Activated naive CD4-positive, alpha-beta T cell treated with anti-CD3 and anti-CD28 coated beads, Interleukin-2, amount 10 ng/mL, durations not matched to agents 7 days and 5 days (primary cell): ENCODE measurements at regions not wholly inside any gene's neighbourhood (a gene's known extent, or its start where the extent isn't known, plus 50 kb on each side); places are given as distances from the start of the nearest gene placed in this dataset.
A peak's percentile ranks its signal among the peaks of the same experiment; 100 is the strongest.
"Not testable (repeated sequence)": the region's sequence is repeated elsewhere in the genome, so short reads cannot be mapped to it uniquely, and the experiment has no call there.

Experiments used
- CTCF ChIA-PET: fragments of 350-600 bp; sonication (Branson Sonifier 250); formaldehyde crosslinking; loops from one replicate; lab custom pipeline; 2021; ENCODE audit warnings: antibody characterized with exemption; lab: Charles Lee
- DNase-seq: peaks from one replicate; pipeline ENCODE4 v3.0.0-alpha.2; 2020
- H3K27ac Mint-ChIP-seq: one replicate; pipeline ENCODE4 v1.8.0; 2021; ENCODE audit warnings: mild to moderate bottlenecking, moderate library complexity, mixed read lengths
- H3K27me3 Mint-ChIP-seq: one replicate; pipeline ENCODE4 v1.8.0; 2021; ENCODE audit warnings: mild to moderate bottlenecking, mixed read lengths
- H3K36me3 Mint-ChIP-seq: one replicate; pipeline ENCODE4 v1.8.0; 2021; ENCODE audit warnings: mixed read lengths
- H3K4me1 Mint-ChIP-seq: one replicate; pipeline ENCODE4 v1.8.0; 2021; ENCODE audit warnings: mixed read lengths
- H3K4me3 Mint-ChIP-seq: one replicate; pipeline ENCODE4 v1.8.0; 2021; ENCODE audit warnings: mild to moderate bottlenecking, moderate library complexity, mixed read lengths
- H3K9me3 Mint-ChIP-seq: one replicate; pipeline ENCODE4 v1.8.0; 2021; ENCODE audit warnings: mixed read lengths

DNA sequence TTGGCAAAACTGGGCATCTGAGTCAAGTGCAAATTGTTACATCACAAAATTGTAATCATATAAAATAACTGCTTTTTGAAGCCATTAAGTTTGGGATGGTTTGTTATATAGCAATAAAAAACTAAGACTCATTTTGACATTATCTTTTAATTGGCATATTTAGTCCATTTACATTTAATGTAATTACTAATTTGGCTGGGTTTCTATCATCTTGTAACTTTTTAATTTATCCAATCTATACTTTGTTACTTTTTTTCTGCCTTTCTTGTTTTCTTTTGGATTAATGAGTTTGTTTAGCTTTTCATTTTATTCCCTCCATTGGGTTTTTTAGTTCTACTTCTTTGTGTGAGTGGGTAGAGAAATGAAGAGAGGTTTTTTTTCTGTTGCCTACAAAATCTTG lies 76.3 kb downstream of the DRAM2 start:
- Mint-ChIP-seq H3K9me3 (peaks cover 6% of the 10 kb centered on the region), H3K4me1 (no peaks in the 10 kb centered on the region), H3K4me3 (no peak overlapping the region), H3K36me3 (no peaks in the 10 kb centered on the region), H3K27me3 (peaks cover 23% of the 10 kb centered on the region), H3K27ac (no peak overlapping the region)
- DNase-seq = no peak
- CTCF ChIA-PET = interaction anchor here (0.8 kb wide), 1 partner anchor 33 kb away, joined by 3 read pairs; no protein-coding TSS in a partner anchor

DNA sequence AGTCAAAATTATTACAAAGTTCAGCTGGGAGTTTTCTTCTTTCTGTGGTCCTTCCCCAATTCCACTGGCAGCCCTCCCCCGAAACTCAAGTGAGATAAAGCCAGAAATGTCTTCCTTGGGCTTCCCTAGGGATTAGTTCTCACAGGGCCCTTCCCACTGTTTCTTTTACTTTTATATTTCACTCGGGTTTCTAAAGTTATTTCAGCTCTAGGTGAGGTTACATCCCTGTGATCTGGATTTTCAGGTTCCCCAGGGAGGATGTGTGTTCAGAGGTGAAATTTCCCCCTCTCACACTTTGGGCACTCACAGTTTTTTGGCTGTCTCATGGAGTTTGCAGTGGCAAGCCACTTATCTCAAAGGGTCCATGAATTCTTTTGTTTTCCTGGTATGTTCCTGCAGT lies 77.3 kb downstream of the DRAM2 start:
- no peak overlapping the region for H3K4me3 Mint-ChIP-seq
- H3K27me3 Mint-ChIP-seq = peaks cover 23% of the 10 kb centered on the region
- CTCF ChIA-PET = no interaction called here

DNA sequence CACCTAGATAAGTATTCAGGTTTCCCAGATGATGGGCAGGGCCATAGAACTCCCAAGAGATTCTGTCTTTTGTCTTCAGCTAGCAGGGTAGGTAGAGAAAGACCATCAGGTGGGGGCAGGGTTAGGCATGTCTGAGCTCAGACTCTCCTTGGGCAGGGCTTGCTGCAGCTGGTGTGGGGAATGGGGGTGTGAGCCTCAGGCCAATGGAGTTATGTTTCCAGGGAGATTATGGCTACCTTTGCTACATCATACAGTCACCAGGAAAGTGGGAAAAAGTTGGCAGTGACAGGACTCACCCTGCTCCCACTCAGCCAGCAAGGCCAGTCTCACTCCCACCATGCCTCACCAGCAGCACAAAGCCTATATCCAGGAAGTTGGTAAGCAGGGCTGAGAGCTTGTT lies 77.8 kb downstream of the DRAM2 start:
- H3K27ac Mint-ChIP-seq = no peak overlapping the region
- CTCF ChIA-PET = no interaction called here
- DNase-seq = no peak
- H3K9me3 Mint-ChIP-seq = peaks cover 7% of the 10 kb centered on the region
- no peaks in the 10 kb centered on the region for H3K36me3 Mint-ChIP-seq
- H3K4me3 Mint-ChIP-seq = no peak overlapping the region
- peaks cover 23% of the 10 kb centered on the region for H3K27me3 Mint-ChIP-seq
- no peaks in the 10 kb centered on the region for H3K4me1 Mint-ChIP-seq

More for the DNA sequence above, 77.3 kb downstream of the DRAM2 start:
- Mint-ChIP-seq H3K27ac (no peak overlapping the region), H3K36me3 (no peaks in the 10 kb centered on the region), H3K4me1 (no peaks in the 10 kb centered on the region), H3K9me3 (peaks cover 6% of the 10 kb centered on the region)
- no peak for DNase-seq

DNA sequence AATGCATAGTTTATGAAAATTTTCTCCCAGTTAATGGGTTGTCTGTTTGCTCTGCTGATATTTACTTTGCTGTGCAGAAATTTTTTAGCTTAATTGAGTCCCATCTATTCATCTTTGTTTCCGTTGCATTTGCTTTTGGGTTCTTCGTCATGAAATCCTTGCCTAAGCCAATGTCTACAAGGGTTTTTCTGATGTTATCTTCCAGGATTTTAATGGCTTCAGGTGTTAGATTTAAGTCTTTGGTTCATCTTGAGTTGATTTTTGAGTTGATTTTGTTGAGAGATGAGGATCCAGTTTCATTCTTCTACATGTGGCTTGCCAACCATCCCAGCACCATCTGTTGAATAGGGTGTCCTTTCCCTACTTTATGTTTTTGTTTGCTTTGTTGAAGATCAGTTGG lies 85.2 kb downstream of the DRAM2 start:
- no peaks in the 10 kb centered on the region for H3K36me3 Mint-ChIP-seq
- H3K9me3 Mint-ChIP-seq = peaks cover 3% of the 10 kb centered on the region
- peaks cover 4% of the 10 kb centered on the region for H3K4me1 Mint-ChIP-seq
- no peak for DNase-seq
- CTCF ChIA-PET = no interaction called here
- peaks cover 13% of the 10 kb centered on the region for H3K27me3 Mint-ChIP-seq
- no peak overlapping the region for H3K27ac Mint-ChIP-seq
- no peak overlapping the region for H3K4me3 Mint-ChIP-seq

DNA sequence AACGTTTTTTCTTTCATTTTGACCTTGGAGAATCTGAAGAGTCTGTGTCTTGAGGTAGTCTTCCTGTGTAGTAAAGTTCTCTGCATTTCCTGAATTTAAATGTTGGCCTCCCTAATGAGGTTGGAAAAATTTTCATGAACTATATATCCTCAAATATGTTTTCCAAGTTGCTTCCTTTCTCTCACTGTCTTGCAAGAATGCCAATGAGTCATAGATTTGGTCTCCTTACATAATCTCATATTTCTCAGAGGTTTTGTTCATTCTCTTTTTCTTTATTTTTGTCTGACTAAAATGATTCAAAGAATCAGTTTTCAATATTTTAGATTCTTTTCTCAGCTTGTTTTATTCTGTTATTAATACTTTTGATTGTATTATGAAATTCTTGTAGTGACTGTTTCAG lies 87.6 kb downstream of the DRAM2 start:
- Mint-ChIP-seq H3K4me1 (peaks cover 4% of the 10 kb centered on the region), H3K4me3 (no peak overlapping the region), H3K27ac (no peak overlapping the region), H3K36me3 (no peaks in the 10 kb centered on the region), H3K27me3 (peaks cover 13% of the 10 kb centered on the region), H3K9me3 (peaks cover 9% of the 10 kb centered on the region)
- no peak for DNase-seq
- CTCF ChIA-PET = no interaction called here

DNA sequence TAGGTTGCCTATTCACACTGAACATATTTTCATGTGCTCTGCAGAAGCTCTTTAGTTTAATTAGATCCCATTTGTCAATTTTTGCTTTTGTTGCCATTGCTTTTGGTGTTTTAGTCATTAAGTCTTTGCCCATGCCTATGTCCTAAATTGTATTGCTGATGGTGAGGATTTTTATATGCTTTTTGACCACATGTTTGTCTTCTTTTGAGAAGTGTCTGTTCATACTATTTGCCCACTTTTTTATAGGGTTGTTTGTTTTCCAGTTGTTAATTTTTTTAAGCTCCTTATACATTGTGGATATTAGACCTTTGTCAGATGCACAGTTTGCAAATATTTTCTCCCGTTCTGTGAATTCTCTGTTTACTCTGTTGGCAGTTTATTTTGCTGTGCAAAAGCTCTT lies 84.5 kb upstream of the LRIF1 start:
- H3K27ac Mint-ChIP-seq, H3K9me3 Mint-ChIP-seq, DNase-seq, H3K36me3 Mint-ChIP-seq, H3K4me1 Mint-ChIP-seq, CTCF ChIA-PET, H3K4me3 Mint-ChIP-seq: not testable (repeated sequence)
- peaks cover 16% of the 10 kb centered on the region for H3K27me3 Mint-ChIP-seq

DNA sequence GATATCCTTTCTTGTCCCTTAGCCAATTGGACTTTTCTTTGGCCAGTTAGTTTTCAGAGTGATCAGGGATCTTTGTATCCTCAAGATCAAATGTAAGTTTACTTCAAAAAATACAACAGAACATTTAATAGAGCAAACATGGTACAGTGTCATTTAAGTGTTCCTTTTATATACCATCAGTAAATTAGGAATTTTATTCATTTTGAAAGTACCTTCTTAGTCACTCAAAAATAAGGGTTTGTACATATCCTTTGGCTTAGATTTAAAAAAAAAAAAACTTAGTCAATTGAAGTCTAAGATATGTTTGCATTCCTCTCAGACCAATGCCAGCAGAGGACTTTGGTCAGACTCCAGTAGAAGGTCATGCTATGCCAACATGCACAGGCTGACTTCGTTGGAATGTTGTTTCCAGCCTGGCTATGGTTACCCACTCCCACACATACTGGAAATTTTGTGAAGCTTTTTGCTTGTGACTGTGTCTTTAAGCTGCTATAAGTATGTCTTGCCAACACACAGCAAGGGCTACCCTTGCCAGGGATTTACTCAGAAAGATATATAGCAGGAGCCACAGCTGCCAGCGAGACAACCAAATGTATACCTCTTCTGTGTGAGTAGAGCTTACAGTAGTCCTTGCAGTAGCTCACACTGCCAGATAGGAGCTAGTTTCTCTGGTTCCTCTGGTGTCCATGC lies 81.5 kb upstream of the LRIF1 start:
- peaks cover 6% of the 10 kb centered on the region for H3K9me3 Mint-ChIP-seq
- DNase-seq = no peak
- no peaks in the 10 kb centered on the region for H3K36me3 Mint-ChIP-seq
- peaks cover 28% of the 10 kb centered on the region for H3K27me3 Mint-ChIP-seq
- CTCF ChIA-PET = interaction anchor here (0.8 to 2.2 kb wide), 6 partner anchors 11 to 522 kb away, joined by 3 to 9 read pairs (median 4); no protein-coding TSS in a partner anchor
- H3K4me1 Mint-ChIP-seq = no peaks in the 10 kb centered on the region
- H3K4me3 Mint-ChIP-seq = no peak overlapping the region
- no peak overlapping the region for H3K27ac Mint-ChIP-seq

DNA sequence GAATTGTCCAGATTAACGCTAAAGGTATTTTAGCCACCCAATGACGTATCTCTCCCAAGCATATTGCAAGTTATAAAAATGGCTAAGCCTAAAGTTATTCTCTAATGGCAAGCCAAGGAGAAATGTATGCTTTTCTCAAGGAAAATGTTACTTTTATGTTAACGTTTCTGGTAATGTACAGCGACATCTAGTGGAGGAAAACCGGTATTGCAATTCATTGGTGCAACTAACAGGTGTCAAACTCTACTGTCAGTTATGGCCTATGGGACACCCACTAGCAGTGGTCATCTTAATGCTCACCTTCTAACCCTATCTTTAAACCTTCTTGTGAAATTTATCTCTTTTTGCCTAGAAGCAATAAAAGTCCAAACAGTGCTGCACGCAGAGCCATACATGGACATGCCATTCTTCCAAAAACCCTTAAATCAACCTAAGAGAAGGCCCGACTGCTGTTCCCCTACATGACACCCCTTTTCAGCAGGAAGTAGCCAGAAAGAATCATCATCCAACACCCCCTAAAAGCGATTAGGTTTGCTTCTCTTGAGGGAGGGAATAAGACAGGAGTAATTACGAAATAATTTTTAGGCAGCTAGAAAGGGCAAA lies 68.7 kb upstream of the LRIF1 start:
- DNase-seq = peak; percentile 50
- Mint-ChIP-seq H3K4me3 (no peak overlapping the region), H3K9me3 (no peaks in the 10 kb centered on the region), H3K27me3 (peaks cover 27% of the 10 kb centered on the region), H3K27ac (no peak overlapping the region), H3K36me3 (no peaks in the 10 kb centered on the region), H3K4me1 (no peaks in the 10 kb centered on the region)
- CTCF ChIA-PET = interaction anchor here (1.0 to 1.2 kb wide), 2 partner anchors 8 to 33 kb away, joined by 3 read pairs; no protein-coding TSS in a partner anchor

DNA sequence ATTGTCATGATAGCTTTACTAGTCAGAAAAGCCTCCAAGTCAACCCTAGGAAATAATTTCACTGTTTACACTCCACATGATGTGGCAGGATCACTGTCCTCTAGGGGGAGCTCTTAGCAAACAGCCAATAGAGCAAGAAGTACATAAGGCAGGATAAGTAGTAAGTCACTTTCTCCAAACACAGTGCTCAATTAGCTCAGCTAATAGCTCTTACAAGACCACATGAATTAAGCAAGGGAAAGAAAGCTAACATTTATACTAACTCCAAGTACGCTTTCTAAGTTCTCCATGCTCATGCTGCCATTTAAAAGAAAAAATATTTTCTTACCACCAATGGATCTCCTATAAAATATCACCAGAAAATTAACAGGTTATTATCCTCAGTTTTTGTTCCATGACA lies 66.9 kb upstream of the LRIF1 start:
- Mint-ChIP-seq H3K36me3 (no peaks in the 10 kb centered on the region), H3K27me3 (peaks cover 23% of the 10 kb centered on the region), H3K9me3 (no peaks in the 10 kb centered on the region), H3K27ac (no peak overlapping the region), H3K4me3 (no peak overlapping the region), H3K4me1 (no peaks in the 10 kb centered on the region)
- peak; percentile 71 for DNase-seq
- CTCF ChIA-PET = interaction anchor here (0.7 to 3.3 kb wide), 35 partner anchors 10 to 739 kb away, joined by 3 to 19 read pairs (median 4); no protein-coding TSS in a partner anchor

DNA sequence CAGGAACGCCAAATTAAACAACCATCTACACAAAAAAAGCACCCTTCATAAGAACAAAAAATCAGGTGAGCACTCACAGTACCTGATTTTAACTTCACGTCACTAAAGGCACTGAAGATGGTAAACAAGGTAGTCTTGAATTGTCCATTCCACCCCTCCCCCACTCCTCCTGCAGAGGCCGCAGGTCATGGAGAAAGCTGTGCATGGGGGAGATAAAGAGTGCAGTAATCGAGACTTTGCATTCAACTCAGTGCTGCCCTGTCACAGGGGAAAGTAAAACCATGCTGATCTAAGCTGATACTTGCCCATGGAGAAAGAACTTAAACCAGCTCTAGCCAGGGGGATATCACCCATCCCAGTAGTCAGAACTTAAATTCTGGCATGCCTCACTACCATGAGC lies 61.4 kb upstream of the LRIF1 start:
- Mint-ChIP-seq H3K27me3 (peaks cover 20% of the 10 kb centered on the region), H3K36me3 (no peaks in the 10 kb centered on the region), H3K9me3 (no peaks in the 10 kb centered on the region), H3K4me3 (no peak overlapping the region), H3K27ac (no peak overlapping the region), H3K4me1 (no peaks in the 10 kb centered on the region)
- no peak for DNase-seq
- CTCF ChIA-PET = no interaction called here

DNA sequence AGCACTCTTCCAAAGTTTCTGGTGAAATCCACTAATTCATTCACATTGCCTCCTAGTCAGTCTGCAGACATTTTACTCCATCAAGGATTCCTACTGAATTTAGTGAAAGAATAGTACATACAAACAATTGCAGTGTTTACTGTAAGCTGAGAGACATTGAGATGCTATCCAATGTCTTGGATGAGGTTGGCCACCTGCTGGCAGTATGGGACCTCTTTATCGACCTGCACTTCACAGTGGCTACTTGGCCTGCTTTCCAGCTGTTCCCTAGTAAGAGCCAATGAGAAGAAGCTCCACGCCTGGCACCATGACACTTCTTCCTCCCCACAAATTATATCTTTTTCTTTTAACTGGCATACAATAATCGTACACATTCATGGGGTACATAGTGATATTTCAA lies 51.5 kb upstream of the LRIF1 start:
- Mint-ChIP-seq H3K4me3 (no peak overlapping the region), H3K36me3 (no peaks in the 10 kb centered on the region), H3K4me1 (no peaks in the 10 kb centered on the region), H3K27me3 (peaks cover 18% of the 10 kb centered on the region), H3K9me3 (peaks cover 5% of the 10 kb centered on the region), H3K27ac (no peak overlapping the region)
- CTCF ChIA-PET = interaction anchor here (2.3 kb wide), 1 partner anchor 15 kb away, joined by 10 read pairs; no protein-coding TSS in a partner anchor
- DNase-seq = no peak
